ENCODE measurements at regions not wholly inside any gene's neighbourhood (a gene's known extent, or its start where the extent isn't known, plus 50 kb on each side); places are given as distances from the start of the nearest gene placed in this dataset.
"Not testable (repeated sequence)": the region's sequence is repeated elsewhere in the genome, so short reads cannot be mapped to it uniquely, and the experiment has no call there.

- no peak overlapping the region for H3K9ac ChIP-seq (ENCODE audit: low read depth, low read length)
- no peak overlapping the region for H3K27ac ChIP-seq (ENCODE audit: low read length)
- H3K9me3 ChIP-seq (ENCODE audit: insufficient read depth, low read depth, low read length), result no peaks in the 10 kb centered on the region
- H3K27me3 ChIP-seq (ENCODE audit: insufficient read depth, low read length), result no peaks in the 10 kb centered on the region
- no peak overlapping the region for H3K4me3 ChIP-seq (ENCODE audit: low read length)
- peaks cover 6% of the 10 kb centered on the region; the same call in 1 of the 2 replicates for H3K4me1 ChIP-seq (ENCODE audit: insufficient read depth, low read length)
- no peaks in the 10 kb centered on the region for H3K36me3 ChIP-seq (ENCODE audit: insufficient read depth, low read depth, low read length)
These were observed 438.9 kb downstream of the NAV3 start for GRCh38 chr12:78269620-78270019.

DNA sequence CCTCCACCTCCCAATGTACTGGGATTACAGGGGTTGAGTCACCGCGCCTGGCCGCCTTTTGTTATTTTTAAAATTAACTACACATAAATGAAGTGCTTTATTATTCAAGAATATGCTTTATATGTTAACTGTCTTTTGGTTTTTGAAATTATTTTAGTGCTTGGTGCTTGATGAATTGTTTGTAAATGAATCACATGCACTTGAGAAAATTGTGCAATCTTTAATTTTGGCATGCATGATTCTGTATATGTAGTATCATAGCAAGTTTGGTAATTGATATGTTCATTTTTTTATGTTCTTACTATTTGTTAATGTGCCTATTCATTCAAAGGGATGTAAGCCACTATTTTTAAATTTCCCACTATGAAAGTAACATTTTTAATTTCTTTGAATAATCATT, 440.9 kb downstream of the NAV3 start:
- no peaks in the 10 kb centered on the region; the same call in 1 of the 2 replicates for H3K9me3 ChIP-seq (ENCODE audit: insufficient read depth, low read depth, low read length)
- no peak overlapping the region for H3K27ac ChIP-seq (ENCODE audit: low read length)
- H3K36me3 ChIP-seq (ENCODE audit: insufficient read depth, low read depth, low read length), result no peaks in the 10 kb centered on the region
- no peaks in the 10 kb centered on the region for H3K27me3 ChIP-seq (ENCODE audit: insufficient read depth, low read length)
- no peak overlapping the region for H3K9ac ChIP-seq (ENCODE audit: low read depth, low read length)
- no peak overlapping the region for H3K4me3 ChIP-seq (ENCODE audit: low read length)
- H3K4me1 ChIP-seq (ENCODE audit: insufficient read depth, low read length), result no peaks in the 10 kb centered on the region

- Histone ChIP-seq H3K9me3 (ENCODE audit: insufficient read depth, low read depth, low read length) (peaks cover 23% of the 10 kb centered on the region), H3K4me3 (ENCODE audit: low read length) (no peak overlapping the region), H3K36me3 (ENCODE audit: insufficient read depth, low read depth, low read length) (no peaks in the 10 kb centered on the region), H3K9ac (ENCODE audit: low read depth, low read length) (no peak overlapping the region), H3K27me3 (ENCODE audit: insufficient read depth, low read length) (no peaks in the 10 kb centered on the region), H3K4me1 (ENCODE audit: insufficient read depth, low read length) (no peaks in the 10 kb centered on the region), H3K27ac (ENCODE audit: low read length) (no peak overlapping the region)
These were observed 445.2 kb downstream of the NAV3 start for GRCh38 chr12:78275886-78276285.

DNA sequence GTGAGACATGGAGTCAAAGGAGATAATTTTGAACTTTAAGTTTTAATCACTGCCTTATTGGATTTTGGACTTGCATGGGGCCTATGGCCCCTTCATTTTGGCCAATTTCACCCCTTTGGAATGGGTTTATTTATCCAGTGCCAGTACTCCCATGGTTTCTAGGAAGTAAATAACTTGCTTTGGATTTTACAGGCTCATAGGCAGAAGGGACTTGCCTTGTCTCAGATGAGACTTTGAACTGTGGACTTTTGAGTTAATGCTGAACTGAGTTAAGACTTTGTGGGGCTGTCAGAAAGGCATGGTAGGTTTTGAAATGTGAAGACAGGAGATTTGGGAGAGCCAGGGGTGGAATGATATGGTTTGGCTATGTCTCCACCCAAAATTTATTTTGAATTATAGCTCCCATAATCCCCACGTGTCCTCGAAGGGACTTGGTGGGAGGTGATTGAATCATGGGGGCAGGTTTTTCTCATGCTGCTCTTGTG, 448.1 kb downstream of the NAV3 start:
- Histone ChIP-seq H3K4me1 (ENCODE audit: insufficient read depth, low read length) (no peaks in the 10 kb centered on the region), H3K4me3 (ENCODE audit: low read length) (no peak overlapping the region), H3K27me3 (ENCODE audit: insufficient read depth, low read length) (no peaks in the 10 kb centered on the region), H3K36me3 (ENCODE audit: insufficient read depth, low read depth, low read length) (no peaks in the 10 kb centered on the region), H3K27ac (ENCODE audit: low read length) (no peak overlapping the region), H3K9ac (ENCODE audit: low read depth, low read length) (no peak overlapping the region), H3K9me3 (ENCODE audit: insufficient read depth, low read depth, low read length) (peaks cover 23% of the 10 kb centered on the region)

DNA sequence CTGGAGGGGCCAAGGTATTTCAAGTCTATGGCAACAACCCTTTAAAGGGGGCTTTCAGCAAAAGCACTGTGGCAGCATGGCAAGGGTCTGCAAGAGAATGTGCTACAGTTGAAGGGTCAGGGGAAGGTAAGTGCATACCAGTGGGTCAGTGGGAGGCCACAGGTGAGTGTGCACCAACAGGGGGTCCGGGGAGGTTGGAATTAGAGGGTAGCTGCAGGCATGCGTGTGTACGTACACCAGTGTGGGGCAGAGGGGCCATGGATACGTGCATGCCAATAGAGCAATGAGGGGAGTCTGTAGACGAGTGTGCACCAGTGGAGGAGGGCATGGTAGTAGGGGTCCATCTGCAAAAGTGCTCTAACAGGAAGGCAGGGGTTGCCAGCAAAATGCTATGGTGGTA, 448.9 kb downstream of the NAV3 start:
- Histone ChIP-seq H3K9me3 (ENCODE audit: insufficient read depth, low read depth, low read length) (peaks cover 23% of the 10 kb centered on the region), H3K27ac (ENCODE audit: low read length) (no peak overlapping the region), H3K4me3 (ENCODE audit: low read length) (no peak overlapping the region), H3K9ac (ENCODE audit: low read depth, low read length) (no peak overlapping the region), H3K4me1 (ENCODE audit: insufficient read depth, low read length) (no peaks in the 10 kb centered on the region), H3K36me3 (ENCODE audit: insufficient read depth, low read depth, low read length) (no peaks in the 10 kb centered on the region), H3K27me3 (ENCODE audit: insufficient read depth, low read length) (no peaks in the 10 kb centered on the region)

DNA sequence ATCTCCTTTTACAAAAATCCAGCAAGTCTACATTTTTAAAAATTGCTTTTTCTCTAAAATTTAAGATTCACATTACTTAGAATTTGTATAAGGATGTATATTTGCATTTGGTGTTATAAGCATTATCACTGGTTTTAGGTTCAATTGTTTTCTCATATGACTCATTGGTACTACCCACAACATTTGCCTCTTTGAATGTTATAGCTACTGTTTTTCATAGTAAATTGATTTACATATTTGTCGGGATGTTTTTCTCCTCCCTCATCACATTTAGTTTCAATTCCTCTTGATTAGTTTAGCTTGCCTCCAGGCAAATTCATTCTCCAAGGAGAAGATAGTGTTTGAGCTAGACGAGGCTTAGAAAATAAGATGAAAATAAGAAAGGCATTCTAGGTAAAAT, 450.4 kb downstream of the NAV3 start:
- not testable (repeated sequence) for H3K9ac ChIP-seq (ENCODE audit: low read depth, low read length); H3K36me3 ChIP-seq (ENCODE audit: insufficient read depth, low read depth, low read length); H3K27ac ChIP-seq (ENCODE audit: low read length); H3K4me1 ChIP-seq (ENCODE audit: insufficient read depth, low read length); H3K27me3 ChIP-seq (ENCODE audit: insufficient read depth, low read length); H3K4me3 ChIP-seq (ENCODE audit: low read length)
- peaks cover 23% of the 10 kb centered on the region for H3K9me3 ChIP-seq (ENCODE audit: insufficient read depth, low read depth, low read length)

DNA sequence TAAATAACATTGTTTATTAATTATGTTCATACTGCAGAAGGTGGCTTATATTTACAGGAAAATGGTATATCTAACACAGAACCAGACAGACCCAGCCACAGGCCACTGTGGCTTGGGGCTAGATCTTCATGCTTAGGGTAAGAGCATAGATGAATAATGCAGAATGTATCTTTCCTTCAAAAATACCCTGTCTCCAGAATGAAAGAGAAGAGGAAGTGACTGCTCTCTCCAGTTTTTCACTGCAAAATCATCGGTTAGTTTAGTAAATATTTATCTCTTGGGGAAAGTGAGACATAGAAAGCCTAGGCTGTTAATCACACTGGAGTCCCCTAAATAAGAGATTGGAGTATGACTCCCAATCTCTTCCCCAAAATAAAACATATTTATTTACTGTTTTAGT, 453.7 kb downstream of the NAV3 start:
- Histone ChIP-seq H3K27ac (ENCODE audit: low read length) (no peak overlapping the region), H3K4me3 (ENCODE audit: low read length) (no peak overlapping the region), H3K9ac (ENCODE audit: low read depth, low read length) (no peak overlapping the region), H3K4me1 (ENCODE audit: insufficient read depth, low read length) (peaks cover 8% of the 10 kb centered on the region), H3K27me3 (ENCODE audit: insufficient read depth, low read length) (no peaks in the 10 kb centered on the region), H3K36me3 (ENCODE audit: insufficient read depth, low read depth, low read length) (no peaks in the 10 kb centered on the region), H3K9me3 (ENCODE audit: insufficient read depth, low read depth, low read length) (no peaks in the 10 kb centered on the region)

DNA sequence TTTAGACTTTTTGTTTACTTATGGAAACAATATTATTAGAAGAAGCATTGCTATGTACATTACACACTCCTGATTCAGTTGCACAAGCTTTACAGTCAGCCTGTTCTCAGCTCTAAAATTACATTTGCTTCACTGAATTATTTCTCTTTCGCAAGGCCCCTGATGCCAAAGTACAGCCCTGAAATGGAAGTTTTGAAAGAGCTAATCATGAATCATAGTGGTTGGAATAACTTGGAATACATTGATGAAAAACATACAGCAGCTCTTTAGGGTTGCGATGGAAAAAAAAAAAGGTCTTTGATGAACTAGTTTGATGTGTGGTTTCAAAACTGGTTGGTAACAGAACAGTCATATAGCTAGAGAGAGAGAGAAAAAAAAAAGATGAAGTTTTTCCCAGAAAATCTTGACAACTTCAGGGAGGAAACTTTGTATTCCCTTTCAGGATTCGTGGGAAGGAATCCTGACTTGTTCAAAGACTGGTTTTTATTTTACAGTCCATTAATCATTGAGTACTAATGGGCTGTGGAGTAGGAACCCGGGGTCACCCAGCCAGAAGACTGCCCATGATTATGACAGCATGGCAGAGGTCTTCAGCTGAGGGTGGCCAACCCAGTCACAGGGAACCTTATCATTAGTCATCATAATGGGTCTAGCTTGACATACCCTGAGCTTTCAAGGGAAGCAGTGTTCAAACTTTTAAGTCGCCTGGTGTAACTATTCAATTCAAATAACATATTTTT, 460.1 kb downstream of the NAV3 start:
- no peak overlapping the region for H3K4me3 ChIP-seq (ENCODE audit: low read length)
- H3K9ac ChIP-seq (ENCODE audit: low read depth, low read length), result no peak overlapping the region
- H3K9me3 ChIP-seq (ENCODE audit: insufficient read depth, low read depth, low read length), result no peaks in the 10 kb centered on the region
- H3K4me1 ChIP-seq (ENCODE audit: insufficient read depth, low read length), result peaks cover 8% of the 10 kb centered on the region
- H3K36me3 ChIP-seq (ENCODE audit: insufficient read depth, low read depth, low read length), result no peaks in the 10 kb centered on the region
- no peak overlapping the region for H3K27ac ChIP-seq (ENCODE audit: low read length)
- H3K27me3 ChIP-seq (ENCODE audit: insufficient read depth, low read length), result no peaks in the 10 kb centered on the region

- Histone ChIP-seq H3K36me3 (ENCODE audit: insufficient read depth, low read depth, low read length) (no peaks in the 10 kb centered on the region), H3K9ac (ENCODE audit: low read depth, low read length) (no peak overlapping the region), H3K27me3 (ENCODE audit: insufficient read depth, low read length) (no peaks in the 10 kb centered on the region), H3K4me1 (ENCODE audit: insufficient read depth, low read length) (no peaks in the 10 kb centered on the region), H3K27ac (ENCODE audit: low read length) (no peak overlapping the region), H3K9me3 (ENCODE audit: insufficient read depth, low read depth, low read length) (no peaks in the 10 kb centered on the region), H3K4me3 (ENCODE audit: low read length) (no peak overlapping the region)
These were observed 462.5 kb downstream of the NAV3 start for GRCh38 chr12:78293059-78293686.

DNA sequence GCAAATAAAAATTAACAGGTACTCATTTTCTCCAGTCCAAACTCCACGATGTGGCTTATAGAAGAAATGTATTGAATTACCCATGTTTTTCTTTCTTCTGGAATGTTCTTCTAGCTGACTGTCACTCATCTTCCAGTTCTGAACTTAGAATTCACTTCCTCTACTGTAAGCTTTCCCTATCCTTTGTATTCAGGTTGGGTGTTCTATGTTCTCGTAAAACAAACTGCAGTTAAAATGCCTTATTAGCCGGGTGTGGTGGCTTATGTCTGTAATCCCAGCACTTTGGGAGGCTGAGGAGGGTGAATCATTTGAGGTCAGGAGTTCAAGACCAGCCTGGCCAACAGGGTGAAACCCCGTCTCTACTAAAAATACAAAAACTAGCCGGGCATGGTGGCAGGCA, 470.6 kb downstream of the NAV3 start:
- not testable (repeated sequence) for H3K36me3 ChIP-seq (ENCODE audit: insufficient read depth, low read depth, low read length); H3K9me3 ChIP-seq (ENCODE audit: insufficient read depth, low read depth, low read length); H3K27ac ChIP-seq (ENCODE audit: low read length); H3K9ac ChIP-seq (ENCODE audit: low read depth, low read length); H3K4me3 ChIP-seq (ENCODE audit: low read length); H3K27me3 ChIP-seq (ENCODE audit: insufficient read depth, low read length); H3K4me1 ChIP-seq (ENCODE audit: insufficient read depth, low read length)

GRCh38 chr12:78305808-78306207, 475.1 kb downstream of the NAV3 start:
- H3K36me3 ChIP-seq (ENCODE audit: insufficient read depth, low read depth, low read length), result no peaks in the 10 kb centered on the region
- no peak overlapping the region for H3K4me3 ChIP-seq (ENCODE audit: low read length)
- H3K4me1 ChIP-seq (ENCODE audit: insufficient read depth, low read length), result no peaks in the 10 kb centered on the region
- no peaks in the 10 kb centered on the region for H3K27me3 ChIP-seq (ENCODE audit: insufficient read depth, low read length)
- H3K27ac ChIP-seq (ENCODE audit: low read length), result no peak overlapping the region
- no peak overlapping the region for H3K9ac ChIP-seq (ENCODE audit: low read depth, low read length)
- 0 out of 2 replicates have a peak, but pooled peaks cover 6% of the 10 kb centered on the region for H3K9me3 ChIP-seq (ENCODE audit: insufficient read depth, low read depth, low read length)

DNA sequence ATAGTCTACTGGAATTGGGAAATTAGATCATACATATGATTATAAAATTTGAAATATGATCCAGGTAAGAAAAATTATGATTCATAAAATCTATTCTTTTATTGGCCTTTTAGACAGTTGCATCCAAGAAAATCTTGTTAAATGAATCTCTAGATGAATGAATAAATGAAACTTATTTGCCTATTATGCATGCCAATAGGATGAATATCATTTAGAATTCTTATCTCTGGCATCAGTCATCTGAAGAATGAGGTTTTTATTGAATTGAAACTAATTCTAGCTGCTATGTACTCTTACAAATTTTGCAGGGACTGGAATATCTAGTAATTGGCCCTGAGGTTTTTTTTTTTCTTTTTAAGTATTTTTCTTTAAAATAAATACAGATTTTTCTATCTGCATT, 475.5 kb downstream of the NAV3 start:
- Histone ChIP-seq H3K27me3 (ENCODE audit: insufficient read depth, low read length) (no peaks in the 10 kb centered on the region), H3K27ac (ENCODE audit: low read length) (no peak overlapping the region), H3K9me3 (ENCODE audit: insufficient read depth, low read depth, low read length) (0 out of 2 replicates have a peak, but pooled peaks cover 6% of the 10 kb centered on the region), H3K4me3 (ENCODE audit: low read length) (no peak overlapping the region), H3K36me3 (ENCODE audit: insufficient read depth, low read depth, low read length) (no peaks in the 10 kb centered on the region), H3K4me1 (ENCODE audit: insufficient read depth, low read length) (no peaks in the 10 kb centered on the region), H3K9ac (ENCODE audit: low read depth, low read length) (no peak overlapping the region)
